ENCODE measurements at regions not wholly inside any gene's neighbourhood (a gene's known extent, or its start where the extent isn't known, plus 50 kb on each side); places are given as distances from the start of the nearest gene placed in this dataset.
"Not testable (repeated sequence)": the region's sequence is repeated elsewhere in the genome, so short reads cannot be mapped to it uniquely, and the experiment has no call there.

DNA sequence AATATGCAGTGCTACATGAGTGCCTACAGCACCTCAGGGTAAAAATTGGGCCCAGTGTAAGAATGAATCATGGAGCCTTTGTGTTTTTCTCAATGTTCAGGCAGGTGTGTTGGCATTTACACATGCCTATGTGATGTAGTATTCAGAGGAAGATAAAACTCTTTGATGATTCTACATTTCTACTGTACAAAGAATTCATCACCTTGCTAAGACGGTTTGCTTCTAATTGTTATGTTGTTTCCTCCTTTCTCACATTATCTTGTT lies 867.3 kb downstream of the TTLL7 start:
- no peaks in the 10 kb centered on the region for H3K9me3 ChIP-seq (ENCODE audit: low read depth, low read length)
- no peak overlapping the region for H3K27ac ChIP-seq
- H3K9ac ChIP-seq (ENCODE audit: insufficient read length), result no peak overlapping the region
- TF ChIP-seq EZH2 (IDR thresholded peaks at IDR 0.05) (no peak), POLR2AphosphoS5 (IDR thresholded peaks at IDR 0.05; ENCODE audit: borderline replicate concordance, low read depth, low read length) (no peak), FOXP2 (optimal IDR thresholded peaks at IDR 0.05; ENCODE audit: control extremely low read depth, extremely low read length, insufficient read depth) (no peak)
- no peak overlapping the region for H3K4me3 ChIP-seq
- H3K36me3 ChIP-seq (ENCODE audit: insufficient read depth, low read length), result no peaks in the 10 kb centered on the region
- DNase-seq (ENCODE audit: low read depth, low spot score), result no peak

DNA sequence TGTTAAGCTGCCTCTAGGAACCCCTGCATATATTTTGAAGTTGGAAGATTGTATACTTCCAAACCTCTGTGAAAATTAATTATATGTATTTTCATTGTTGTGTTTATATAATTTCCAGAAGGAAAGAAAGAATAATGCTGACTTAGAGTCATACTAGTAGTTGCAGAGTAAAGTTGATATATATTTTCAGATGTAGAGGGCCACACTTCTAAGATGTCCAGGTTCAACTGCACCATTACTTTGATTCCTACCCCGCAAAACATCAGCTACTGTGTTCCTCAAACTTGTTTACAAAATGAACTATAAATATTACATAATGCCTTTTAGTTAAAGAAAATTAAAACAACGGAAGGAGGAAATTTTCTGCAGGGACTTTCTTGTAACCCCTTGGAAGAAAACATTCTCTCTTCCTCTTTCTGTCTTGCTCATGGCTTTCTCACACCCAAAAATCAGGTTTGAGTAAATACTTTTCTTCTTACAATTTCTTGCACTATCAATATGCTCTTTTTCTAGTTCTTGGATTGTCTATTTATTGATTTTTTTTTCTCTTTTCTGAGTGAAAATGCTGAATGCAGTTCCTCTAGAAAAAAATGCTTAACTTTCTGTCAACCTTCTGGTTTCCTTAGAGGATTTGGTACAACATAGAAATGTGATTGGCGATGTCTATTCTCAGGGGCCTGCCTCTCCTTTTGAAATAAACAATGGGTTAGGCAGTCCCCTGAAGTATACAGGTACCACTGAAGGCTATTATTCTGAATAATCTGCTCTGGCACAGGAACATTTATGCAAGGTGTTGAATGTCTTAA lies 867.8 kb downstream of the TTLL7 start:
- Histone ChIP-seq H3K9me3 (ENCODE audit: low read depth, low read length) (no peaks in the 10 kb centered on the region), H3K9ac (ENCODE audit: insufficient read length) (no peak overlapping the region), H3K4me3 (no peak overlapping the region), H3K36me3 (ENCODE audit: insufficient read depth, low read length) (no peaks in the 10 kb centered on the region), H3K27ac (no peak overlapping the region)
- no peak for DNase-seq (ENCODE audit: low read depth, low spot score)
- TF ChIP-seq FOXP2 (optimal IDR thresholded peaks at IDR 0.05; ENCODE audit: control extremely low read depth, extremely low read length, insufficient read depth), result no peak
- TF ChIP-seq POLR2AphosphoS5 (IDR thresholded peaks at IDR 0.05; ENCODE audit: borderline replicate concordance, low read depth, low read length), result no peak
- TF ChIP-seq EZH2 (IDR thresholded peaks at IDR 0.05), result no peak

DNA sequence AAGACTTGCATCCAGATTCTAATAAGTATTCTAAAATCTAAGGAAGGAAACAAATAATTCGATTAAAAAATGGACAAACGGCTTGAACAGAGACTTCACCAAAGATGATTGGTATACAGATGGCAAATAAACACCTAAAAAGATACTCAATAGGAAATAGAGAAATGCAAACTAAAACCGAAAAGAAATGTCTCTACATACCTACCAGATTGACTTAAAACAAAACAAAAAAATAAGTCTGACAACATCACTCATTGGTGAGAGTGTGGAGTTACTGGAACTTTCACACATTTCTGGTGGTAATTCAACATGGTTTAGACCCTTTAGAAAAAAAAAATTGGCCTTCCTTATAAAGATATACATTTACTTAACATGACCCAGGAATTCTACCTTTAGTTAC lies 869.8 kb downstream of the TTLL7 start:
- DNase-seq (ENCODE audit: low read depth, low spot score), result no peak
- no peak overlapping the region for H3K4me3 ChIP-seq
- no peaks in the 10 kb centered on the region for H3K36me3 ChIP-seq (ENCODE audit: insufficient read depth, low read length)
- H3K9me3 ChIP-seq (ENCODE audit: low read depth, low read length), result no peaks in the 10 kb centered on the region
- no peak overlapping the region for H3K9ac ChIP-seq (ENCODE audit: insufficient read length)
- TF ChIP-seq EZH2 (IDR thresholded peaks at IDR 0.05), result no peak
- TF ChIP-seq POLR2AphosphoS5 (IDR thresholded peaks at IDR 0.05; ENCODE audit: borderline replicate concordance, low read depth, low read length), result no peak
- no peak for TF ChIP-seq FOXP2 (optimal IDR thresholded peaks at IDR 0.05; ENCODE audit: control extremely low read depth, extremely low read length, insufficient read depth)
- no peak overlapping the region for H3K27ac ChIP-seq

DNA sequence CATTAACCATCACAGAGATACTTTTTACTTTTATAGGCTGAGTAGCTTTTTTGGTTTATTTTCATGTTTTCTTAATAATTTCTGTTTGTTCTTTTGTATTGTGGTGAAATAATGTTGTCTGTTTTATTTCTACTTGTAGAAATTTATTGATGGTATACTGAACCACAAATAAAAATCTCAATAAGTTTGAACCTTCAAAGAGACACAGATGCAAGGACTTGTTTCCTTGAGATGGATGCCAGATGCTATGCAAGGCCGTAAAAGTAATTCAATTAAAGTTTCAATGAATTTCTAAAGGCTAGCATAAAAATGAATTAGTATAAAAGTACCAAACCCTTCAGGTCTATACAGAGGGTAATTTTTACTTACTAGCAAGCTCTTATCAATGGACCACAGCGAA lies 873.5 kb downstream of the TTLL7 start:
- no peak overlapping the region for H3K9ac ChIP-seq (ENCODE audit: insufficient read length)
- TF ChIP-seq FOXP2 (optimal IDR thresholded peaks at IDR 0.05; ENCODE audit: control extremely low read depth, extremely low read length, insufficient read depth) (no peak), EZH2 (IDR thresholded peaks at IDR 0.05) (no peak), POLR2AphosphoS5 (IDR thresholded peaks at IDR 0.05; ENCODE audit: borderline replicate concordance, low read depth, low read length) (no peak)
- no peaks in the 10 kb centered on the region for H3K9me3 ChIP-seq (ENCODE audit: low read depth, low read length)
- no peak overlapping the region for H3K4me3 ChIP-seq
- H3K36me3 ChIP-seq (ENCODE audit: insufficient read depth, low read length), result no peaks in the 10 kb centered on the region
- H3K27ac ChIP-seq, result no peak overlapping the region
- DNase-seq (ENCODE audit: low read depth, low spot score), result no peak

DNA sequence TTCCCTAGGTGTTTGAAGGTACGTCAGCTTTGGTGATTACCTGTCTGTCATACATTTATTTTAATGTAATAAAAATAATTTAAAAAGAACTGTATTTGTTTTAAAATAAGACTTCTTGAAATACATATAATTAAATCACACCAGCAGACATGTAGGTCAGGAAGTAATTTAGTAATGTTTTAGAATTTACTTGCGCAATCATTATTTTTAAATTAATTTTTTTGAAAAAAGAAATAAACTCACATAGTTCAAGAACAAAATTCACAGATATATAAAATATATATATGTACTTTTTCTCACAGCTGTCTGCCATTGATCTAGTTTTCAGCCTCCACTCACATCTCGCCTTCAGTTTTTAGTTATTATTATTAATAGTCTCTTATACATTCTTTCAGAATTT lies 875.9 kb downstream of the TTLL7 start:
- no peak overlapping the region for H3K27ac ChIP-seq
- no peaks in the 10 kb centered on the region for H3K36me3 ChIP-seq (ENCODE audit: insufficient read depth, low read length)
- no peak overlapping the region for H3K4me3 ChIP-seq
- no peak overlapping the region for H3K9ac ChIP-seq (ENCODE audit: insufficient read length)
- DNase-seq (ENCODE audit: low read depth, low spot score), result no peak
- no peaks in the 10 kb centered on the region for H3K9me3 ChIP-seq (ENCODE audit: low read depth, low read length)
- TF ChIP-seq POLR2AphosphoS5 (IDR thresholded peaks at IDR 0.05; ENCODE audit: borderline replicate concordance, low read depth, low read length) (no peak), FOXP2 (optimal IDR thresholded peaks at IDR 0.05; ENCODE audit: control extremely low read depth, extremely low read length, insufficient read depth) (no peak), EZH2 (IDR thresholded peaks at IDR 0.05) (no peak)

DNA sequence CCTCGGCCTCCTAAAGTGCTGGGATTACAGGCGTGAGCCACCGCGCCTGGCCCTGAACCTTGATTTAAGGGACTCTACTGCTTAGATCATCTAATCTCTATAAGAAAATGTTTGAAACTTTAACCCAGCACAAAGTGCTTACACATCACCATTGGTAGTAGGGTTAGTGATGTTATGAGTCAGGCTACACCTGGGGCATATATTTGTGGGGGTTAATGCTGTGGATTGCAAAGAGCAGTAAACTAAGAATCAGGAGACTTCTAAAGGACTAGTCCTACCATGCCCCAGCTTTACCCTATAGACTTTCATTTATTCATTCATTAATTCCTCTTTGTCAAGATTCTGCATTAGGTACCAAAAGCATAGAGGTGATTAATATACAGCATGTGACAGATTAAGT lies 880.5 kb downstream of the TTLL7 start:
- Histone ChIP-seq H3K9me3 (ENCODE audit: low read depth, low read length) (no peaks in the 10 kb centered on the region), H3K27ac (no peak overlapping the region), H3K4me3 (no peak overlapping the region), H3K36me3 (ENCODE audit: insufficient read depth, low read length) (no peaks in the 10 kb centered on the region), H3K9ac (ENCODE audit: insufficient read length) (no peak overlapping the region)
- DNase-seq (ENCODE audit: low read depth, low spot score), result no peak
- no peak for TF ChIP-seq POLR2AphosphoS5 (IDR thresholded peaks at IDR 0.05; ENCODE audit: borderline replicate concordance, low read depth, low read length)
- no peak for TF ChIP-seq EZH2 (IDR thresholded peaks at IDR 0.05)
- TF ChIP-seq FOXP2 (optimal IDR thresholded peaks at IDR 0.05; ENCODE audit: control extremely low read depth, extremely low read length, insufficient read depth), result no peak

DNA sequence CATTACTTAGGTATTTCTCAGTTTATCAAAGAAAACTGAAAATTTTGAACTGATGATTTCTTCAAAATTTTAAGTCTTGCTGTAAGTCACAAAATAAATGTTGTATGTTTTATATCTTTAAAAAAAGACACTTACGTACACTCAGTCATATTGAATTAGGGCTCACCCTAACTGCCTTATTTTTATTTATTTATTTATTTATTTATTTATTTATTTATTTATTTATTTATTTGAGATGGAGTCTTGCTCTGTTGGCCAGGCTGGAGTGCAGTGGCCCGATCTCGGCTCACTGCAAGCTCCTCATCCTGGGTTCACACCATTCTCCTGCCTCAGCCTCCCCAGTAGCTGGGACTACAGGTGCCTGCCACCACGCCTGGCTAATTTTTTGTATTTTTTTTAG lies 881.9 kb downstream of the TTLL7 start:
- H3K9me3 ChIP-seq (ENCODE audit: low read depth, low read length); DNase-seq (ENCODE audit: low read depth, low spot score); H3K36me3 ChIP-seq (ENCODE audit: insufficient read depth, low read length); H3K4me3 ChIP-seq; H3K27ac ChIP-seq; H3K9ac ChIP-seq (ENCODE audit: insufficient read length): not testable (repeated sequence)

DNA sequence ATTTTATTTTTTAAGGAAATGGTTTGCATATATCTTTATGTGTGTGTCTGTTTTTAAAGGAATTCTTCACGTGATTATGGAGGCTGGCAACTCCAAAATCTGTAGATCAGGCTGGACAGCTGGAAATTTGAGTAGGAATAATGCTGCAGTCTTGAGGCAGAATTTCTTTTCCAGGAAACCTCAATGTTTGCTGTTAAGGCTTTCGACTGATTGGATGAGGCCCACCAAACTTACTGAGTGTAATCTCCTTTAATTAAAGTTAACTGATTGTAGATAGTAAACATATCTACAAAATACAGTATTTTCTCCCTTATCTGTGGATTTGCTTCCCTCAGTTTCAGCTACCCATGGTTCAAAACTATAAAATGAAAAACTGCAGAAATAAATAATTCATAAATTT lies 883.1 kb downstream of the TTLL7 start:
- DNase-seq (ENCODE audit: low read depth, low spot score), result no peak
- Histone ChIP-seq H3K4me3 (no peak overlapping the region), H3K27ac (no peak overlapping the region), H3K9ac (ENCODE audit: insufficient read length) (no peak overlapping the region), H3K9me3 (ENCODE audit: low read depth, low read length) (no peaks in the 10 kb centered on the region), H3K36me3 (ENCODE audit: insufficient read depth, low read length) (no peaks in the 10 kb centered on the region)
- TF ChIP-seq POLR2AphosphoS5 (IDR thresholded peaks at IDR 0.05; ENCODE audit: borderline replicate concordance, low read depth, low read length), result no peak
- no peak for TF ChIP-seq EZH2 (IDR thresholded peaks at IDR 0.05)
- TF ChIP-seq FOXP2 (optimal IDR thresholded peaks at IDR 0.05; ENCODE audit: control extremely low read depth, extremely low read length, insufficient read depth), result no peak

DNA sequence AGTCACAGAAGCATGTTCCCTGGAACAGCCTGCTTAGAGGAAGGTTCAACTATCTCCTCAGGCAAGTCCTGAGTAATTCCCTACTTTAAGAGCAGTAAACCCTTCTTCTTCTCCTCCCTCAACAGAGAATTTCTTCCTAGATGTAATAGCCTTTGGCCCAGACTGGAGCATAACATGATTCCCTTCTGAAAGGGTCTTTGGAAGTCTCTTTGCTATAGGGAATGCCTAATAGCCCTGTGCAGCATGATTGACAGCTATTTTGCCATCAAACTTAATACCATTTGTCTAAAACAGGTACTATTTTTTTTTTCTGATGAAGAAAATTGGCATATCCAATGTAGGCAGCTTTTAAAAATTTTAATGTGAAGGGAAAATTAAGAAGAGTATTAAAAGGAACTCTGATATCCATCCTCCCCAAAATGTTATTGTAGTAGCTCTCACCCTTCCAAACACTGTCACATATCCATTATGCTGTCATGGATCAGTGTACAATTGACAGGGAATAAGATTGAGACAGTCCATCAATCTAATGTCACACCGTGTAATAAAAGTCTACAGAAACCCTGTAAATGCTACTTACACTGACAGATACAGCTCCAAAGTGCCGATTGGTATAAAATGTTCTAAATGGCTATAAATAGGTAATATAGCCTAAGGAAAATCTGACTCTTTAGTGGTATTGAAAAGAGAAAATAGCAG lies 884.6 kb downstream of the TTLL7 start:
- Histone ChIP-seq H3K9ac (ENCODE audit: insufficient read length) (no peak overlapping the region), H3K36me3 (ENCODE audit: insufficient read depth, low read length) (no peaks in the 10 kb centered on the region), H3K9me3 (ENCODE audit: low read depth, low read length) (no peaks in the 10 kb centered on the region), H3K4me3 (no peak overlapping the region), H3K27ac (no peak overlapping the region)
- TF ChIP-seq EZH2 (IDR thresholded peaks at IDR 0.05) (no peak), POLR2AphosphoS5 (IDR thresholded peaks at IDR 0.05; ENCODE audit: borderline replicate concordance, low read depth, low read length) (no peak), FOXP2 (optimal IDR thresholded peaks at IDR 0.05; ENCODE audit: control extremely low read depth, extremely low read length, insufficient read depth) (no peak)
- no peak for DNase-seq (ENCODE audit: low read depth, low spot score)

All from SK-N-MC (cell line).